ENCODE measurements at regions not wholly inside any gene's neighbourhood (a gene's known extent, or its start where the extent isn't known, plus 50 kb on each side); places are given as distances from the start of the nearest gene placed in this dataset.
A peak's percentile ranks its signal among the peaks of the same experiment; 100 is the strongest.

DNA sequence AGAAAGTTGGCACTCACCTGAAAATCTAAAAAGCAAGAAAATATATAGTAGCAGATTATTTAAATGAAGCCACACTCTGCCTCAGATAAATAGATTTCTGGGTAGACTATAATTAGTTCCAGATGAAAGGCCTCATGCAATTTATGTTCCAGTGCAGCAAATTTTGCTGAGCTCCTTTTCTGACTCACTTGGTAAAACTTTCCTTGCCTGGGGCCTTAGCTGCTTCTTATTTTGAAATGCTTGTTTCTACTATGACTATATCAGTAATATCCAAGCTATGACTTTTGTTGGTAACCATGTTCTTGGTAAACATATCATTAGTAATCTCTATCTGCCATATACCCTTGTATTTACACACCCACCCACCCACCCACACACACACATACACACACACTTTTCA, 961.8 kb downstream of the SH3BGRL start:
- TF ChIP-seq GATA1 (IDR thresholded peaks at IDR 0.05; ENCODE audit: low read depth, low read length) = no peak
- TF ChIP-seq POLR2A (IDR thresholded peaks at IDR 0.05; ENCODE audit: low read length) = no peak
- no peak for DNase-seq

DNA sequence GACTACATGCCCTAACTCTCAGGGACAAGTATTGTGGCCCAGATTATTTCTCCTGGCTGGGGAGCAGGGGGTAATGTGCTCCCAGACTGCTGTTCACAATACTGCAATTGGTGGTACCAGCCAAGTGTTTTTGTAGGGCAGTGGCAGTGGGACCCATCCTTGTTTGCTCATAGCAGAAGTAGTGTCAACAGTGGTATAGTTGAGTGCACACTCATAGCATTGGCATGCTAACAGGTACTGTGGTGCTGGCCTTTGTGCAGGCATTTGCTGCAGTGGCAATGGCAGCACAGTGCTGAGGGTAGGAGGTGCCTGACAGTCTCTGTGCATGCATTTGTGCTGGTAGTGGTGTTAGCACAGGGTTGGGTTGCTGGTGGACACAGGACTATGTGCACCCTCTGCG, 995.0 kb downstream of the SH3BGRL start:
- TF ChIP-seq POLR2A (IDR thresholded peaks at IDR 0.05; ENCODE audit: low read length) (no peak), GATA1 (IDR thresholded peaks at IDR 0.05; ENCODE audit: low read depth, low read length) (no peak)
- no peak for DNase-seq

DNA sequence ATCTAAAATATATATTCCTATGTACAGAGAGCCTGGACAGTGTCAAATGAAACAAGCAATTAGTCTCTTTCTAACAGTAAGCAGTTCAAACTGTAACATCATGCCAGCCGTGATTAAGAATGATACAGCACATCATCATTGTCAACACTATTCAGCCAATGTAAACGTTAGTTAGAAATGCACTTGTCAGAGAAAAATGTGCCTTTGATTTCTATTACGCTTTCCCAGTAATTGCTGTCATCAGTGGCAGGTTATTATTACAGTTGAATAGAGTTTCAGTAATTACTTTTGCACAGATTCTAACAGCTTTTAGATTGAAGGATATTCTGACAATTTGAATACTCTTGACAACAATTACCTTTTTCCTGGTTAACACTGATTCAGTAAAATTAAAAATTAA, 1007.1 kb downstream of the SH3BGRL start:
- no peak for DNase-seq
- no peak for TF ChIP-seq POLR2A (IDR thresholded peaks at IDR 0.05; ENCODE audit: low read length)
- no peak for TF ChIP-seq GATA1 (IDR thresholded peaks at IDR 0.05; ENCODE audit: low read depth, low read length)

DNA sequence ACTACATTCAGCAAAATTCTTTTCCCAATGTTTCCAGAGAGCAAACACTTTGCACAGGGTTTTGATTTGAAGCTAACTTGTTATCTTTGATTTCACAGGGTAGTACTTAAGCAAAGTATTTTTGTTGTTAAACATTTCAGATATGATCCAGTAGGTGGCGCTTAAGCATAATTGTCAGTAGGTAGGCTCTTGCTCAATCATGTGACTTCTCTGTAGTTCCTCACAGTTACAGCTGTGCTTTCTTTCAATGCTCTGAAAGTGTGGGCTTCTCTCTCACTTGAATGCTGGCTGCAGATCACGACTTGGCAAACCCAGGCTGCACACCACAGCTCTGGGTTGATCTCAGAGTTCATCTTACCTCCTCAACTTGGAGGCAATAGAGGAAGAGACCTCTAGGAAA, 1016.5 kb downstream of the SH3BGRL start:
- DNase-seq = peak; percentile 0 to 18
- TF ChIP-seq GATA1 (IDR thresholded peaks at IDR 0.05; ENCODE audit: low read depth, low read length) = no peak
- no peak for TF ChIP-seq POLR2A (IDR thresholded peaks at IDR 0.05; ENCODE audit: low read length)

DNA sequence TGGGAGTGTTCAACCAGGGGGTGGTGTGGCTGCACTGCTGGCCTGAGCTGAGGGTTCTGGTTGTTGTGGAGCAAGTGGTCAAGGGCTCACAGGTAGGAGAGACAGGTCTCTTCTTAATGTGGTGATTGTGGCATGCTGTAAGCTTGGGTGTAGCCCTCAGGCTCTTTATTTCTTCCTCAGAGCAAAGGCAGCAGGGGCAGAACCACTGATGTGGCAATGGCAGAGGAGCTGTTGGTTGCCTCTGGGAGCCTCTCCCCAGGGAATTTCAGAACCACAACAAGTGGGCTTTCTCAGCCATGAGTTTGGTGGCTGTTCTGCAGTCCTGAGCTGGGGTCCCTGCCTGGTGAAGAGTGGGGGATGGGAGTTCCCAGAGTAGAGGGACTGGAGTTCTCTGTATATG, 1017.2 kb downstream of the SH3BGRL start:
- no peak for TF ChIP-seq GATA1 (IDR thresholded peaks at IDR 0.05; ENCODE audit: low read depth, low read length)
- no peak for TF ChIP-seq POLR2A (IDR thresholded peaks at IDR 0.05; ENCODE audit: low read length)
- DNase-seq = no peak

DNA sequence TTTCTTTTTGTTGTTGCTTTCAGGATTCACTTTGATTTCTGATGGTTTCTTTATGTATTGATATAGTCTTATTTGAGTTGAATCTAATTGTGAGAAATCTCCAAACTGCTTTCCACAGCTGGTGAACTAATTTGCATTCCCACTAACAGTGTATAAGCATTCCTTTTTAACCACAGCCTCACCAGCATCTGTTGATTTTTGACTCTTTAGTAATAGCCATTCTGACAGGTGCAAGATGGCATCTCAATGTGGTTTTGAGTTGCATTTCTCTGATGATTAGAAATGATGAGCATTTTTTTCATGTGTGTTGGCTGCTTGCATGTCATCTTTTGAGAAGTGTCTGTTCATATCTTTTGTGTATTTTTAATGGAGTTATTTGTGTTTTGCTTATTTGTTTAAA, 1023.1 kb downstream of the SH3BGRL start:
- DNase-seq = no peak
- TF ChIP-seq GATA1 (IDR thresholded peaks at IDR 0.05; ENCODE audit: low read depth, low read length) (no peak), POLR2A (IDR thresholded peaks at IDR 0.05; ENCODE audit: low read length) (no peak)

DNA sequence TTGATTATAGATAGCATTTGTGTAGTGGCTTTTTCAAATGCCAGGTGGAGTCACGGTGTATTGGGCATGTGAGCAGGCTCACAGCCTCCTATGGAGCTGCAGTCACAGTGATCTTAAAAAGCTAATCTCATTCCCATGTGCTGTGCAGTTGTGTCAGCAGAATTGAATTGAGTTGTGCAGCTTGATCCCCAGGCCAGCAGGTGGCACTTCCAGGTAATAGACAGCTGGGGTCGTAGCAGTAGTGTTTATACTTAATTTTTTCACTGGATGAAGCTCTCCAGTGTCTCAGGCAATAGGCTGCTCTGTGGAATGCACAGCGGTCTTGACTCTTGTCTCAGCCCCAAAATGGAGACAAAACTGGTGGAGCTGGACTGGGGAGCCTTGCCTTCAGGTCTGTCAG, 1028.1 kb downstream of the SH3BGRL start:
- no peak for TF ChIP-seq POLR2A (IDR thresholded peaks at IDR 0.05; ENCODE audit: low read length)
- no peak for TF ChIP-seq GATA1 (IDR thresholded peaks at IDR 0.05; ENCODE audit: low read depth, low read length)
- no peak for DNase-seq

DNA sequence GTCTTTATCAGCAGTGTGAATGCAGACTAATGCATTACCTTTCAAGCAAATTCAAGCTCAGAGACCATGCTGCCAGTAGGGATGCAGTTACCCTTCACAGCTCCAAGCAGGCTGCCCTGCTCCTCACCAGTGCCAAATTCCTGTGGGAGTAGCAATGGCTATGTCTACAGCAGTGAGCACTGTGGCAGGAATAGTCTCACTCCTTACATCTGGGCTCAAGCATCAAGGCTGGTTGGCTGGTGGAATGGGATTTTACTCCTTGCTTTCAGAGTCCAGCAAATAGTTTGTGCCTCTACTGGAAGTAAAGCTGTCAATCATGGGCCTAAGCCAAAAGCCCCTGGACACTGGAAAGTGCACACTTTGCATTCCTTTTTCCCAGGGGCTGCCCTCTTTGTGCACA, 1030.8 kb downstream of the SH3BGRL start:
- TF ChIP-seq POLR2A (IDR thresholded peaks at IDR 0.05; ENCODE audit: low read length) = no peak
- TF ChIP-seq GATA1 (IDR thresholded peaks at IDR 0.05; ENCODE audit: low read depth, low read length) = no peak
- DNase-seq = no peak

DNA sequence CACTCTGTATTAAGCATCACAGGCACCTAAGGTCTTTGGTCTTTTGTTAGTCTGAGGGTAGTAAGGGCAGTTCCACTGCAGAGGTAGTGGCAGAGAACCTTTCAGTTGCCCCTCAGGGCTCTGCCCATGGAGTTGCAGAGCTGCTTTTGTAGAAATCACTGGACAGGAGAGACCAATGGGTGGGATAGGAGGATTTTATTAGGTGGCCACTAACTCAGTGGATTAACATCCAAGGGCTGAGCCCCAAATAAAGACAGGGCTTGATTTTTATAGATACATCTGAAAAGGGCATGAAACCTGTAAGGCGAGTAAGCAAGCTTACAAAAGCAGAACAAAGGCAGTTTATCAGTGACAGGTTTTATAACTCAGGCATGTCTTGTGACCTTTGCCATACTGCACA, 1035.4 kb downstream of the SH3BGRL start:
- TF ChIP-seq POLR2A (IDR thresholded peaks at IDR 0.05; ENCODE audit: low read length) = no peak
- TF ChIP-seq GATA1 (IDR thresholded peaks at IDR 0.05; ENCODE audit: low read depth, low read length) = no peak

More for the DNA sequence above, 1035.4 kb downstream of the SH3BGRL start:
- peak in 1 of 2 experiments; percentile 0 for DNase-seq

All from erythroblast (primary cell).